AG10803 (cell line): ENCODE measurements at regions not wholly inside any gene's neighbourhood (a gene's known extent, or its start where the extent isn't known, plus 50 kb on each side); places are given as distances from the start of the nearest gene placed in this dataset.

Experiments used
- DNase-seq: peaks from one replicate; pipeline ENCODE4 v3.0.0; 2010; ENCODE audit warnings: low read depth
- H3K4me3 ChIP-seq: 2 replicates; pipeline ENCODE4 v1.5.1; 2011; ENCODE audit warnings: mild to moderate bottlenecking, low read length, control low read depth
- TF ChIP-seq, protein P1 (sequence below): conservative IDR thresholded peaks from 2 replicates; pipeline ENCODE4 v1.5.1; 2011; ENCODE audit warnings: mild to moderate bottlenecking, low read length, control low read depth, inconsistent platforms

- peak; percentile 97 for DNase-seq
- TF ChIP-seq, protein P1, sequence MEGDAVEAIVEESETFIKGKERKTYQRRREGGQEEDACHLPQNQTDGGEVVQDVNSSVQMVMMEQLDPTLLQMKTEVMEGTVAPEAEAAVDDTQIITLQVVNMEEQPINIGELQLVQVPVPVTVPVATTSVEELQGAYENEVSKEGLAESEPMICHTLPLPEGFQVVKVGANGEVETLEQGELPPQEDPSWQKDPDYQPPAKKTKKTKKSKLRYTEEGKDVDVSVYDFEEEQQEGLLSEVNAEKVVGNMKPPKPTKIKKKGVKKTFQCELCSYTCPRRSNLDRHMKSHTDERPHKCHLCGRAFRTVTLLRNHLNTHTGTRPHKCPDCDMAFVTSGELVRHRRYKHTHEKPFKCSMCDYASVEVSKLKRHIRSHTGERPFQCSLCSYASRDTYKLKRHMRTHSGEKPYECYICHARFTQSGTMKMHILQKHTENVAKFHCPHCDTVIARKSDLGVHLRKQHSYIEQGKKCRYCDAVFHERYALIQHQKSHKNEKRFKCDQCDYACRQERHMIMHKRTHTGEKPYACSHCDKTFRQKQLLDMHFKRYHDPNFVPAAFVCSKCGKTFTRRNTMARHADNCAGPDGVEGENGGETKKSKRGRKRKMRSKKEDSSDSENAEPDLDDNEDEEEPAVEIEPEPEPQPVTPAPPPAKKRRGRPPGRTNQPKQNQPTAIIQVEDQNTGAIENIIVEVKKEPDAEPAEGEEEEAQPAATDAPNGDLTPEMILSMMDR = no peak
- H3K4me3 ChIP-seq = no peak overlapping the region
Measured at GRCh38 chr7:46811529-46811928, 770.4 kb downstream of the TNS3 start.

DNA sequence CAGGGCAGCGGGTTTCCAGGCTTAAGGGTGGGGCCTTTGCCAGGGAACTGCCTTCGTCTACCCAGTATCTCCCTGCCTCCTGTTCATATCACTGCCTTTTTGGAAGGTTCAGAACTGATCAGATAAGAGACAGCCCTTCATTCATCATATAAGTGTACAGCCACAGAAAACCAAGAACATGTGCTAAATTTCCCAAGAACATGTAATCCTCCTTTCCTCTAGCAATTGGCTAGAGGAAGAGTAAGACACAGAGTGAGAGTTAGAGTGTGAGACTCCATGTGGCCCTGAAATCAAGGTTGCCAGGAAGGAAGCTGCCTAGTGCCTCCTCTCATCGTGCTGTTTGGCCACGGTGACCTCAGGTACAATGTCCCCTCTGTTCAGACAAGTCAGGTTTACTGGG, 770.9 kb downstream of the TNS3 start:
- TF ChIP-seq, protein P1 = no peak
- peak; percentile 45 for DNase-seq
- H3K4me3 ChIP-seq = no peak overlapping the region

DNA sequence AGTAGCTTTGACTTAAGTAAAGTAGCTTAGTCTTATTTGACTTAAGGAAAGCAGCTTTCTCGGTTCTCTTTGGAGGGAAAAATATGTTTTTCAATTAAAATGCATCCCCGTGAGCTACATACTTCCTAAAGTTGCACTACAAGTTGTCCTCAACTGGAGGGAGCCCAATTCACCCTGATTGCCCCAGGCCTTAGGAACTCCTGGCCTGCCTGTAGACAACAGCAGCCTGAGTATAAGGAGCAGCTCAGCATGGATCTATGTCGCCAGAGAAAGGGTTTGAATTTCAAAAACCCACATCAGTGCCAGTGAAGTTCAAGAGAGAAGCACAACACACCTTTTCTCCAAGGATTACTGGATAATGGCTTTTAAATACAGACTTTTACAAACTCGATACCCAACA, 772.0 kb downstream of the TNS3 start:
- TF ChIP-seq, protein P1 = no peak
- DNase-seq = no peak
- no peak overlapping the region for H3K4me3 ChIP-seq

DNA sequence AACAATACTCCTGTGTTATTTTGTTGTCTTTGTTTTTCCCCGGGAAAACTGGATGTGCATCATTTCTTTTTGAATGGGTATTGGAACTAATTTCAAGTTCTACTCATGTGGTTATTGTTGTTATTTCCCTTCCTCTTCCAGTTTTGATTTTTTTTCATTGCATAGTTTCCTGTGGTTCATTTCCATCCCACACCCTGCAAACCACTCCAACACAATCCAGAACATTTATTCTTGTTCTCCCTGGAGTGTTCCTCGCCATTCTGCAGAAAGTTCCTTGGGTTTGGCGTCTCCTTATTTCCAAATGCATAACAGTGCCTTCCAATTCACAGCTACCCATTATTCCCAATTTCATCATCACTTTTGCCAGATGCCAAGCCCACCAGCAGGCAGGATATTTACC, 775.1 kb downstream of the TNS3 start:
- no peak for DNase-seq
- no peak overlapping the region for H3K4me3 ChIP-seq

GRCh38 chr7:46802479-46802878, 779.4 kb downstream of the TNS3 start:
- TF ChIP-seq, protein P1 = no peak
- no peak overlapping the region for H3K4me3 ChIP-seq
- no peak for DNase-seq

More for the DNA sequence above, 775.1 kb downstream of the TNS3 start:
- TF ChIP-seq, protein P1 = no peak

GRCh38 chr7:46791188-46791587, 790.7 kb downstream of the TNS3 start:
- TF ChIP-seq, protein P1 = no peak

GRCh38 chr7:46786995-46787394, 794.9 kb downstream of the TNS3 start:
- H3K4me3 ChIP-seq = no peak overlapping the region
- DNase-seq = no peak
- TF ChIP-seq, protein P1 = no peak

More at GRCh38 chr7:46791188-46791587, 790.7 kb downstream of the TNS3 start:
- no peak overlapping the region for H3K4me3 ChIP-seq
- no peak for DNase-seq
